ENCODE measurements at regions not wholly inside any gene's neighbourhood (a gene's known extent, or its start where the extent isn't known, plus 50 kb on each side); places are given as distances from the start of the nearest gene placed in this dataset.

- DNase-seq, result no peak
These were observed 624.2 kb upstream of the AGA start for GRCh38 chr4:178066338-178066941.

- no peak for DNase-seq
These were observed 625.9 kb upstream of the AGA start for GRCh38 chr4:178068136-178068535.

DNA sequence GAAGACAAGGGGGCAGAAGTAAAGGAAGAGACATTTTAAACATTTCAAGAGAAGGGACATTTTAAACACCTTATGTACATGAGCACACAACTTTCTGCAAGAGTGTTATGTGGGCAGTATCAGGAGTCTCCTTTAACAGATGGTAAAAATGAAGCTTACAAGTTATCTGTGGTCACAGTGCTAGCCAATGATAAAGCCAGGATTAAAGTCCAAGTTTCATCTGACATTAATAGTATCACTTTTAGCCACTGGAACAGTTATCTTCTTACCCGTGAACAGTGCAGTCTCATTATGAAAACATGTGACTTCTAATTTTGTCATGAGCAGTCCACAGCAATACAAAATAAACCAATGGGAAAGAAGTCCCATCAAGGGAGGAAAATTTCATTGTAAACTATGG, 627.9 kb upstream of the AGA start:
- no peak for DNase-seq

- DNase-seq, result no peak
These were observed 638.1 kb upstream of the AGA start for GRCh38 chr4:178080312-178080711.

DNA sequence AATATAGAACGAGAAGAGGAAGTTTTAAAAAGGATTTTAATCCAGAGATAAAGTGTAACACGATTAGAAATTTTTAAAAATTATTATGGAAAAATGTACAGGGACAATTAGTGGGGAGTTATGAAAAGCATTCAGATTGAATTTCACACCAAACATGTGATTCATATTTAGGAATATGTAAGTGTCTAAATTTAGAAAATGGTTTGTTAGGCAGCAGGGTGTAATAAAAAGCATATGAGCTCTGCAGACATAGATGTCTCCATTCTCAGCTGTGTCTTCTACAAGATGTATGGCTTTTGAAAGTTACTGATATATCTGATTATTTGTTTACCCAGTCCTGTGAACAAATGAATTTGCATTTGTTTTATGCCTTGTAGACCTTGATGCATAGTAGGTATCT, 638.9 kb upstream of the AGA start:
- no peak for DNase-seq

DNA sequence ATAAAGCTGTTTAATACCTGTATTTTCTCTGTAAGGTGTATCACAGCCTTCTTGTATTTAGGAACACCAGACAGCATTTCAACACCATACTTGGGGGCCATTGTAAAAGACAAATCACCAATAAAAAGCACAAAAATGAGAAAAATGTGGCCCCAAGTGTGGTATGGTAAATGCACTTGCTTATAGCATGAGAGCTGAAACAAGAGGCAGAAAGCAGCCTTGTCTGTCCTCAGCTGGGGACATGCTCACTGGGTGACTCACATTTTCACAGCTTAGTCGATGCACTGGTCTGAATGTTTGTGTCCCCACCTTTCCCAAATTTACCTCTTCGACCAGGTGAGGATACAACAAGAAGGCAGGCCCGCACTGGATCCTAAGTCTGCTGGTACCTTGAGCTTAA, 639.7 kb upstream of the AGA start:
- DNase-seq, result no peak

GRCh38 chr4:178082906-178083305, 640.7 kb upstream of the AGA start:
- DNase-seq, result no peak

DNA sequence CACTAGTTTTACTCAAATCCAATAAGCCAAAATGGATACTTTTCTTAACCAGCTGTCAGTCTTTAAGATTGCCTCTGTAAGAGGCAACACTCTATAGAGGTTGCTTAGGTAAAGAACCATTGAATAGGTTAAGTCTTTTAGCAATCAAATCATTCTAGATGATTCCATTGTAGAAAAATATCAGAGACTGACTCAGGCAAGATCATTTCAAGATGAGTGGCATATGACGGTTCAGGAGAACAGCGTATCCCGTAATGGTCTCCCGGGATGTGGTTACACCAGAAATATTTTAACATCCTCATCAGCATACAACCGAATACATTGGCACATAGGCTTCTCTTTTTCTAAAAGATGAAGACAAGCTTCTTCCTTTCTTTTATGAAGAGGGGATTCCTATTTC, 641.7 kb upstream of the AGA start:
- DNase-seq, result no peak

GRCh38 chr4:178086320-178086719, 644.1 kb upstream of the AGA start:
- DNase-seq, result no peak

DNA sequence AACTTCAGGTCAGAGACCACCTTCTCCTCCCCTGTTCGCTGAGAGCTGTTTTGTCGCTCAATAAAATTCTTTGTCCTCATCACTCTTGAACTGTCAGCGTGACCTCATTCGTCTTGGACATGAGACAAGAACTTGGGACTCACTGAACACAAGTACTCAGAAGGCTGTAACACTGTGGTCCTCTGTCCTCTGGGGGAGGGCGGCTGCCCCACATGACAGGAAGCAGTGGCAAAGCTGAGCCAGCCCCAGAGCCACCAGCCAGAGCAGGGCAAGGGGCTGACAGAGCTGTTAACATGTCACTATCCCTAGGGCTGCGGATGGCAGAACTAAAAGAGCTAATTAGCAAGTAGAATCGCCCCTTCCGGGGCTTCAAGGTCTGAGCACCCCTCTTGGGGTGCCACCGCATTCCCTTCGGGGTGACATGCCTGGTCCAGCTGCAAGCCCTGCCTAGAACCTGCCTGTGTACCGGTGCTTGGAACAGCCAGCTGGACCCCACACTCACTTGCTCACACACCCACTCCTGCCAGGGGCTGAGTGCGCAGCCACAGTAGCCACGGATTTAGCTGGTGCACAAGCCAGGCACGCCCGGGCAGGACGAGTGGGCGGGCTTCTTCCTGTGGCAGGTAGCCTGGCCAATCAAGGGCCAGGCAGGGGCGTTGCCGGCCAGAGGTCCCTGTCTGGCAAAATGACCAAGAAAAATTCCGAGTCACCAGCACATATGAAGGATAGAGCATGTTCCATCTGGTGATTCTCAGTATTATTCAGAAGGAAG, 648.6 kb upstream of the AGA start:
- no peak for DNase-seq

DNA sequence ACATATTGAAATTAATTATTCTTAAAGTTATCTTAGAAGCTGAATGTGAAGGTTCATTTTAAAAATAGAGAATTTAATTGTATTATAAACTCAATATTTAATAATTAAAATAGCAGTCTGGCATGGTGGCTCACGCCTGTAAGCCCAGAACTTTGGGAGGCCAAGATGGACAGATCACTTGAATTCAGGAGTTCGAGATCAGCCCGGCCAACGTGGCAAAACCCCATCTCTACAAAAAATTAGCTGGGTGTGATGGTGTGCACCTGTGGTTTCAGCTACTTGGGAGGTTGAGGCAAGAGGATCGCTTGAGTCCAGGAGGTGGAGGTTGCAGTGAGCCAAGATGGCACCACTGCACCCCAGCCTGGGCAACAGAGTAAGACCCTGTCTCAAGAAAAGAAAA, 659.9 kb upstream of the AGA start:
- DNase-seq, result no peak

DNA sequence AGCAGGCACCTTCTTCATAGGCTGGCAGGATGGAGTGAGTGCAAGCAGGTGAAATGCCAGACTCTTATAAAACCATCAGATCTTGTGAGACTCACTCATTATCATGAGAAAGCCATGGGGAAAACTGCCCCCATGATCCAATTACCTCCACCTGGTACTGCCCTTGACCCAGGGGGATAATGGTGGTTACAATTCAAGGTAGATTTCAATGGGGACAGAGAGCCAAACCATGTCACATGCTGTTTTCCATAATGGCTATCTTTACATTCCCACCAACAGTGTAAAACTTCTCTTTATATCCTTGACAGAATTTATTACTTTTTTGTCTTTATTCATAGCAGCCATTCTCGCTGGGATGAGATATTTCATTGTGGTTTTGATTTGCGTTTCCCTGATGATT, 663.0 kb upstream of the AGA start:
- no peak for DNase-seq

GRCh38 chr4:178136736-178137345, 694.6 kb upstream of the AGA start:
- no peak for DNase-seq

DNA sequence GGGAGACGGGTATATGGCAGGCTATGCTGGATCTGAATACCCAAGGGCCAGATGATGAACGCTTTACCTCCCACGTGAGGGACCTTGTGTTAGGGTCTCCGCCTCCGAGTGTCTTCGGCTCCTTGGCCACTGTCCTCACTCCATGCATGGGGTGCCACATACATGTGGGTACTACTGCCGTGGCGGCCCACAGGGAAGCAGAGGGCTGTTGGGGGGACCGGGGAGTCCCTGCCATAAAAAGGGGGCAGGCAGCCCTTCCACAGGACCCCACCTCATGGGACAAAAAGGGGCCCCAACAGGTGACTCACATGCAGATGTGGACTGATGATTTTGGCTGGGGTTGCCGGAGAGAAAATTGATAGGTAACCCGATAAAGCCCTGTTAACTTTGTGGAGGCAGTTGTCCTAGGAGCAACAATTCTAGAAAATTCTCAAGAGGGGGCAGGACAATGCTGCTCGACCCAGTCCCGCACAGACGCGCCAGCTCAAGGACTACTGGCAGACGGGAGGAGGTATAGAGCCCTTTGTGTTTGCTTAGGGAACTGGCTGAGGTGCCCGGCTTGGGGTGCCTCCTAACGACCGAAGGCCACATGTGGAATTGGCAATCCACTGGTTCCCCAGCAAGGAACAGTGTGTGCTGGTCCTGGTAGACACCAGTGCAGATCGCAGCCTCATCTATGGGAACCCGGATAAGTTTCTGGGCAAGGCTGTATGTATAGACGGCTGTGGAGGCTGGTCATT, 695.7 kb upstream of the AGA start:
- no peak for DNase-seq

- no peak for DNase-seq
These were observed 696.3 kb upstream of the AGA start for GRCh38 chr4:178138491-178138890.

DNA sequence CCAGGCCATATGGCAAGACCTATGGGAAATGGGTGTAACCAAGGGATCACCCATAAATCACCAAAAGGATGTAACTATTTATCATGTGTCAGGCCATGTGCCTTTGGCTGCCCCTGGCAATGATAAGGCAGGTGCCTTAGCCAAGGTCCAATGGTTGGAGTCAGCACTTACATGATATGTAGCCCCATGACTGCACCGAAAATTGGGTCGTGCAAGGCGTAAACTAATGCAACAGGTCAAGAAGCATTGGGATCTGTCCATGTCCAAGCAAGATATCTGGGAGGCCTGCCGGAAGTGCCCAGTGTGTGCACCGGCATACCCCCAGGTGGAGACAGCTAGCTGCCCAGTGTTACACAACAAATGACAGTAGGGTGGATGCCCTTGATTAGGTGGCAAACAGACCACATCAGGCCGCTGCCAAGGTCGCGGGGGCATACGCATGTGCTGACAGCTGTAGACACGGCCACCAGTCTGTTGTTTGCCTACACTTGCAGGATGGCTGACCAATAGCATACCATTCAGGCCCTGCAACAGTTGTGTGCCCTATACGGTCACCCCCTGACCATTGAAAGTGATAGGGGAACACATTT, 698.2 kb upstream of the AGA start:
- DNase-seq, result no peak

GRCh38 chr4:178142724-178143123, 700.5 kb upstream of the AGA start:
- DNase-seq, result no peak

GRCh38 chr4:178148106-178148505, 705.9 kb upstream of the AGA start:
- DNase-seq, result no peak

DNA sequence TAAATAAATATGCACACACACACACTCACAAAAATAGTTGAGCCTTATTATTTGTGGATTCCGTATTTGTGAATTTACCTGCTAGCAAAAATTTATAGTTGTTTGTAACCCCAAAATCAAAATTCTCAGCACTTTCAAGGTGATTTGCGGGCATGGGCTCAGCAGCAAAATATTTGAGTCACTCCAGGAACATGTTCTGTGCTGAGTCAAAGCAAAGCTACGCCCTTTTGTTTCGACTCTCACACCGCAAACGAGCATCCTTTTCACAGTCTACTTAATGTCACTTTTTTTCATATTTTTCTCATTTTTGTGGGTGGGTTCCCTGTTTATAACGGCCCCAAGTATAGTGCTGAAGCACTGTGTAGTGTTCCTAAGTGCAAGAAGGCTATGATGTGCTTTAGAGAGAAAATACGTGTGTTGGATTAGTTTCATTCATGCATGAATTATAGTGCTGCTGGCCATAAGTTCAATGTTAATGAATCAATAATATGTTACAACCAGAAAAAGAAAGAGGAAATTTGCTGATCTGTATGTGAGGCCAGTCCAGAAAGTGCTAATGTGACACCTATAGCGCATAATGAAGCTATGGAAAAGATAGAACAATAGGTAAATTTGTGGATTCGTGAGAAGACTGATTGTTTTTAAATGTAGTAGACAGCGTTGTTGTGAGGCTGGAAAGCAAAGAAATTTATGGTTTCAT, 723.2 kb upstream of the AGA start:
- no peak for DNase-seq

- DNase-seq, result no peak
These were observed 723.7 kb upstream of the AGA start for GRCh38 chr4:178165951-178166308.

- no peak for DNase-seq
These were observed 731.5 kb upstream of the AGA start for GRCh38 chr4:178173771-178174170.

GRCh38 chr4:178174756-178175155, 732.5 kb upstream of the AGA start:
- DNase-seq, result no peak

- DNase-seq, result no peak
These were observed 743.3 kb upstream of the AGA start for GRCh38 chr4:178185517-178185916.

All from CD4-positive, alpha-beta T cell treated with Interleukin-4 for 1 hour (primary cell).